ENCODE measurements at regions not wholly inside any gene's neighbourhood (a gene's known extent, or its start where the extent isn't known, plus 50 kb on each side); places are given as distances from the start of the nearest gene placed in this dataset.

DNA sequence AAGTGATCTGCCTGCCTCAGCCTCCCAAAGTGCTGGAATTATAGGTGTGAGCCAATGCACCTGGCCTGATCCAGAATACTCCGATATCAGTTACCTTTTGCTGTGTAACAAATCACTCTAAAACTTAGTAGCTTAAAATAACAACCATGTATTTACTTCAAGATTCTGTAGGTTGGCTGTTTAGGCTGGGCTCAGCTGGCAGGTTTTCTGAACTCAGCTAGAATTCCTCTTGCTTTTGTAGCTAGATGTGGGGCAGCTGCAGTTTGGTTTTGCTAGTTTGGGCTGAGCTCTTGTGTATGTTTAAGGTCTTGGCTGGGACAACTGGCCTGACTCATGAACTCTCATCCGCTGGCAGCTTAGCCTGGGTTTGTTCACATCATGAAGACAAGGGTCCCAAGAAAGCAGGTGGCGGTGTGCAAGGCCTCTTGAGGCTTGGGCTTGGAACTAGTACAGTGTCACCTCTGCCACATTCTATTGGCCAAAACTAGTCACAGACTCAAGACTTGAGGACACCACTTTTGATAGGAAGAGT lies 138.3 kb upstream of the SHB start:
- TF ChIP-seq, protein P1, sequence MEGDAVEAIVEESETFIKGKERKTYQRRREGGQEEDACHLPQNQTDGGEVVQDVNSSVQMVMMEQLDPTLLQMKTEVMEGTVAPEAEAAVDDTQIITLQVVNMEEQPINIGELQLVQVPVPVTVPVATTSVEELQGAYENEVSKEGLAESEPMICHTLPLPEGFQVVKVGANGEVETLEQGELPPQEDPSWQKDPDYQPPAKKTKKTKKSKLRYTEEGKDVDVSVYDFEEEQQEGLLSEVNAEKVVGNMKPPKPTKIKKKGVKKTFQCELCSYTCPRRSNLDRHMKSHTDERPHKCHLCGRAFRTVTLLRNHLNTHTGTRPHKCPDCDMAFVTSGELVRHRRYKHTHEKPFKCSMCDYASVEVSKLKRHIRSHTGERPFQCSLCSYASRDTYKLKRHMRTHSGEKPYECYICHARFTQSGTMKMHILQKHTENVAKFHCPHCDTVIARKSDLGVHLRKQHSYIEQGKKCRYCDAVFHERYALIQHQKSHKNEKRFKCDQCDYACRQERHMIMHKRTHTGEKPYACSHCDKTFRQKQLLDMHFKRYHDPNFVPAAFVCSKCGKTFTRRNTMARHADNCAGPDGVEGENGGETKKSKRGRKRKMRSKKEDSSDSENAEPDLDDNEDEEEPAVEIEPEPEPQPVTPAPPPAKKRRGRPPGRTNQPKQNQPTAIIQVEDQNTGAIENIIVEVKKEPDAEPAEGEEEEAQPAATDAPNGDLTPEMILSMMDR (IDR thresholded peaks at IDR 0.05; ENCODE audit: insufficient read depth, low read depth, low read length, missing control alignments), result no peak
- H3K4me3 ChIP-seq (ENCODE audit: low read depth, low read length), result no peak overlapping the region
- DNase-seq (ENCODE audit: low read depth), result no peak

DNA sequence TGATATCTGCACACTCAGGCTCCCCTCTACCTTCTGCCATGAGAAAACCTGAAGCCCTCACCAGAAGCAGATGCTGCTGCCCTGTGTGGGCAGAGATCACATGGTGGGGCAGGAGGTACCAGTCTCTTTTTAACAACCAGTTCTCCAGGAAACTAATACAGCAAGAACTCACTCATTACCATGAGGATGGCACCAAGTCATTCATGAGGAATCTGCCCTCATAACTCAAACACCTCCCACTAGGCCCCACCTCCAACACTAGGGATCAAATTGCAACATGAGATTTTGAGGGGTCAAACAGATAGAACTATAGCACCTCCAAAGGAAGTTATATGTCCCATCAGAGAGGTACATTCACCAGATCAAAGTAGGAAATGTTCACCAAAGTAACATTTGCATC lies 136.3 kb upstream of the SHB start:
- DNase-seq (ENCODE audit: low read depth), result no peak
- no peak overlapping the region for H3K4me3 ChIP-seq (ENCODE audit: low read depth, low read length)
- TF ChIP-seq, protein P1 (IDR thresholded peaks at IDR 0.05; ENCODE audit: insufficient read depth, low read depth, low read length, missing control alignments), result no peak

GRCh38 chr9:38202336-38202938 lies 133.4 kb upstream of the SHB start:
- no peak overlapping the region for H3K4me3 ChIP-seq (ENCODE audit: low read depth, low read length)
- no peak for DNase-seq (ENCODE audit: low read depth)
- TF ChIP-seq, protein P1 (IDR thresholded peaks at IDR 0.05; ENCODE audit: insufficient read depth, low read depth, low read length, missing control alignments), result no peak

GRCh38 chr9:38201844-38202243 lies 132.8 kb upstream of the SHB start:
- TF ChIP-seq, protein P1 (IDR thresholded peaks at IDR 0.05; ENCODE audit: insufficient read depth, low read depth, low read length, missing control alignments), result no peak
- DNase-seq (ENCODE audit: low read depth), result no peak
- H3K4me3 ChIP-seq (ENCODE audit: low read depth, low read length), result no peak overlapping the region

- TF ChIP-seq, protein P1 (IDR thresholded peaks at IDR 0.05; ENCODE audit: insufficient read depth, low read depth, low read length, missing control alignments), result no peak
- no peak overlapping the region for H3K4me3 ChIP-seq (ENCODE audit: low read depth, low read length)
- DNase-seq (ENCODE audit: low read depth), result no peak
These were observed 131.4 kb upstream of the SHB start for GRCh38 chr9:38200431-38200830.

GRCh38 chr9:38198140-38198539 lies 129.1 kb upstream of the SHB start:
- no peak overlapping the region for H3K4me3 ChIP-seq (ENCODE audit: low read depth, low read length)
- no peak for DNase-seq (ENCODE audit: low read depth)
- TF ChIP-seq, protein P1 (IDR thresholded peaks at IDR 0.05; ENCODE audit: insufficient read depth, low read depth, low read length, missing control alignments), result no peak

DNA sequence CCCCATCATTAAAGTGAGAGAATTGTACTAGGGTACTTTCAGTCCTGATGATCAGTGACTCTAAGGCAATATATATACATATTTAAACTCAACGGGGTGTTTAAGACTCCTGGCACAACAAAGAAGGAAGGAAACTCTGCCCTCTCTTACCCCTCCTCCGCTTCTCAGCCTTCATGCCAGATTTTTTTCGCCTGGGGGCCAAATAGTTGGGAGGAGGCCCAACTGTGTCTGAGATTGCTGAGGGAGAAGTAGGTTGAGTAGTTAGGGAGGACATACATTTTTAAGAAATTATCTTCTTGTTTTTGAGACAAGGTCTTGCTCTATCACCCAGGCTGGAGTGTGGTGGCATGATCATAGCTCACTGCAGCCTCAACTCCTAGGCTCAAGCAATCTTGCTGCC lies 127.7 kb upstream of the SHB start:
- TF ChIP-seq, protein P1 (IDR thresholded peaks at IDR 0.05; ENCODE audit: insufficient read depth, low read depth, low read length, missing control alignments), result no peak
- no peak overlapping the region for H3K4me3 ChIP-seq (ENCODE audit: low read depth, low read length)
- no peak for DNase-seq (ENCODE audit: low read depth)
